ENCODE measurements at regions not wholly inside any gene's neighbourhood (a gene's known extent, or its start where the extent isn't known, plus 50 kb on each side); places are given as distances from the start of the nearest gene placed in this dataset.
"Not testable (repeated sequence)": the region's sequence is repeated elsewhere in the genome, so short reads cannot be mapped to it uniquely, and the experiment has no call there.

GRCh38 chr2:132289812-132290211, 126.8 kb upstream of the GPR39 start:
- not testable (repeated sequence) for H3K27me3 Mint-ChIP-seq (ENCODE audit: unreplicated experiment); H3K9me3 Mint-ChIP-seq (ENCODE audit: unreplicated experiment); H3K4me1 Mint-ChIP-seq (ENCODE audit: unreplicated experiment); H3K27ac Mint-ChIP-seq (ENCODE audit: unreplicated experiment); H3K4me3 Mint-ChIP-seq (ENCODE audit: unreplicated experiment); DNase-seq (ENCODE audit: low spot score); H3K36me3 Mint-ChIP-seq (ENCODE audit: low read depth, unreplicated experiment)

GRCh38 chr2:132300592-132301378, 115.8 kb upstream of the GPR39 start:
- not testable (repeated sequence) for DNase-seq (ENCODE audit: low spot score); H3K27me3 Mint-ChIP-seq (ENCODE audit: unreplicated experiment); H3K9me3 Mint-ChIP-seq (ENCODE audit: unreplicated experiment); H3K4me1 Mint-ChIP-seq (ENCODE audit: unreplicated experiment); H3K27ac Mint-ChIP-seq (ENCODE audit: unreplicated experiment); H3K36me3 Mint-ChIP-seq (ENCODE audit: low read depth, unreplicated experiment); H3K4me3 Mint-ChIP-seq (ENCODE audit: unreplicated experiment)

- not testable (repeated sequence) for H3K9me3 Mint-ChIP-seq (ENCODE audit: unreplicated experiment); H3K27me3 Mint-ChIP-seq (ENCODE audit: unreplicated experiment); H3K36me3 Mint-ChIP-seq (ENCODE audit: low read depth, unreplicated experiment); H3K27ac Mint-ChIP-seq (ENCODE audit: unreplicated experiment); H3K4me1 Mint-ChIP-seq (ENCODE audit: unreplicated experiment)
- H3K4me3 Mint-ChIP-seq (ENCODE audit: unreplicated experiment): peak overlapping the region; percentile 95
- DNase-seq (ENCODE audit: low spot score): peak; percentile 71
Measured at GRCh38 chr2:132304661-132305380, 111.8 kb upstream of the GPR39 start.

GRCh38 chr2:132307613-132308198, 108.9 kb upstream of the GPR39 start:
- H3K9me3 Mint-ChIP-seq (ENCODE audit: unreplicated experiment); H3K36me3 Mint-ChIP-seq (ENCODE audit: low read depth, unreplicated experiment); H3K4me1 Mint-ChIP-seq (ENCODE audit: unreplicated experiment); H3K27me3 Mint-ChIP-seq (ENCODE audit: unreplicated experiment); H3K27ac Mint-ChIP-seq (ENCODE audit: unreplicated experiment); DNase-seq (ENCODE audit: low spot score); H3K4me3 Mint-ChIP-seq (ENCODE audit: unreplicated experiment): not testable (repeated sequence)

GRCh38 chr2:132309203-132309602, 107.4 kb upstream of the GPR39 start:
- H3K4me1 Mint-ChIP-seq (ENCODE audit: unreplicated experiment); H3K9me3 Mint-ChIP-seq (ENCODE audit: unreplicated experiment); H3K36me3 Mint-ChIP-seq (ENCODE audit: low read depth, unreplicated experiment); H3K27ac Mint-ChIP-seq (ENCODE audit: unreplicated experiment); DNase-seq (ENCODE audit: low spot score); H3K27me3 Mint-ChIP-seq (ENCODE audit: unreplicated experiment); H3K4me3 Mint-ChIP-seq (ENCODE audit: unreplicated experiment): not testable (repeated sequence)

GRCh38 chr2:132315546-132315945, 101.1 kb upstream of the GPR39 start:
- H3K4me1 Mint-ChIP-seq (ENCODE audit: unreplicated experiment); H3K4me3 Mint-ChIP-seq (ENCODE audit: unreplicated experiment); H3K9me3 Mint-ChIP-seq (ENCODE audit: unreplicated experiment); H3K27me3 Mint-ChIP-seq (ENCODE audit: unreplicated experiment); H3K36me3 Mint-ChIP-seq (ENCODE audit: low read depth, unreplicated experiment); H3K27ac Mint-ChIP-seq (ENCODE audit: unreplicated experiment); DNase-seq (ENCODE audit: low spot score): not testable (repeated sequence)

GRCh38 chr2:132317026-132317680, 99.5 kb upstream of the GPR39 start:
- not testable (repeated sequence) for H3K9me3 Mint-ChIP-seq (ENCODE audit: unreplicated experiment); H3K27ac Mint-ChIP-seq (ENCODE audit: unreplicated experiment); H3K4me3 Mint-ChIP-seq (ENCODE audit: unreplicated experiment); DNase-seq (ENCODE audit: low spot score); H3K4me1 Mint-ChIP-seq (ENCODE audit: unreplicated experiment); H3K36me3 Mint-ChIP-seq (ENCODE audit: low read depth, unreplicated experiment); H3K27me3 Mint-ChIP-seq (ENCODE audit: unreplicated experiment)

- not testable (repeated sequence) for H3K4me1 Mint-ChIP-seq (ENCODE audit: unreplicated experiment); DNase-seq (ENCODE audit: low spot score); H3K27me3 Mint-ChIP-seq (ENCODE audit: unreplicated experiment); H3K4me3 Mint-ChIP-seq (ENCODE audit: unreplicated experiment); H3K27ac Mint-ChIP-seq (ENCODE audit: unreplicated experiment); H3K9me3 Mint-ChIP-seq (ENCODE audit: unreplicated experiment); H3K36me3 Mint-ChIP-seq (ENCODE audit: low read depth, unreplicated experiment)
Measured at GRCh38 chr2:132318481-132318880, 98.1 kb upstream of the GPR39 start.

- not testable (repeated sequence) for H3K9me3 Mint-ChIP-seq (ENCODE audit: unreplicated experiment)
Measured at GRCh38 chr2:132324005-132324404, 92.6 kb upstream of the GPR39 start.

GRCh38 chr2:132332345-132333033, 84.1 kb upstream of the GPR39 start:
- H3K4me3 Mint-ChIP-seq (ENCODE audit: unreplicated experiment); H3K27me3 Mint-ChIP-seq (ENCODE audit: unreplicated experiment); H3K36me3 Mint-ChIP-seq (ENCODE audit: low read depth, unreplicated experiment); H3K9me3 Mint-ChIP-seq (ENCODE audit: unreplicated experiment); H3K4me1 Mint-ChIP-seq (ENCODE audit: unreplicated experiment); DNase-seq (ENCODE audit: low spot score); H3K27ac Mint-ChIP-seq (ENCODE audit: unreplicated experiment): not testable (repeated sequence)

More at GRCh38 chr2:132324005-132324404, 92.6 kb upstream of the GPR39 start:
- not testable (repeated sequence) for H3K4me3 Mint-ChIP-seq (ENCODE audit: unreplicated experiment); H3K27me3 Mint-ChIP-seq (ENCODE audit: unreplicated experiment); H3K27ac Mint-ChIP-seq (ENCODE audit: unreplicated experiment); H3K36me3 Mint-ChIP-seq (ENCODE audit: low read depth, unreplicated experiment); DNase-seq (ENCODE audit: low spot score); H3K4me1 Mint-ChIP-seq (ENCODE audit: unreplicated experiment)

- H3K9me3 Mint-ChIP-seq (ENCODE audit: unreplicated experiment); DNase-seq (ENCODE audit: low spot score); H3K27me3 Mint-ChIP-seq (ENCODE audit: unreplicated experiment); H3K4me3 Mint-ChIP-seq (ENCODE audit: unreplicated experiment); H3K36me3 Mint-ChIP-seq (ENCODE audit: low read depth, unreplicated experiment); H3K4me1 Mint-ChIP-seq (ENCODE audit: unreplicated experiment); H3K27ac Mint-ChIP-seq (ENCODE audit: unreplicated experiment): not testable (repeated sequence)
Measured at GRCh38 chr2:132337135-132337534, 79.5 kb upstream of the GPR39 start.
